GM21576 (cell line): ENCODE measurements at regions not wholly inside any gene's neighbourhood (a gene's known extent, or its start where the extent isn't known, plus 50 kb on each side); places are given as distances from the start of the nearest gene placed in this dataset.
A peak's percentile ranks its signal among the peaks of the same experiment; 100 is the strongest.
"Not testable (repeated sequence)": the region's sequence is repeated elsewhere in the genome, so short reads cannot be mapped to it uniquely, and the experiment has no call there.

ENCODE experiments used
- ATAC-seq: cut with Tn5 transposase; IDR thresholded peaks from one replicate; pipeline ENCODE4 v1.9.1; 2021; ENCODE audit warnings: mild to moderate bottlenecking, moderate library complexity; ENCODE audit not compliant: unreplicated experiment

- ATAC-seq = peak; percentile 96
These were observed 190.6 kb downstream of the MAT2B start for GRCh38 chr5:163695830-163696578.

GRCh38 chr5:163696579-163696887 lies 191.1 kb downstream of the MAT2B start:
- no peak for ATAC-seq

- ATAC-seq = no peak
These were observed 200.8 kb downstream of the MAT2B start for GRCh38 chr5:163706053-163706771.

GRCh38 chr5:163712011-163712410 lies 206.6 kb downstream of the MAT2B start:
- no peak for ATAC-seq

GRCh38 chr5:163718272-163718671 lies 212.9 kb downstream of the MAT2B start:
- no peak for ATAC-seq

- no peak for ATAC-seq
These were observed 218.9 kb downstream of the MAT2B start for GRCh38 chr5:163724305-163724704.

GRCh38 chr5:163727028-163727427 lies 221.6 kb downstream of the MAT2B start:
- ATAC-seq = peak; percentile 97

GRCh38 chr5:163730206-163730756 lies 224.9 kb downstream of the MAT2B start:
- no peak for ATAC-seq

GRCh38 chr5:163731256-163731655 lies 225.8 kb downstream of the MAT2B start:
- ATAC-seq = no peak

- ATAC-seq = no peak
These were observed 229.7 kb downstream of the MAT2B start for GRCh38 chr5:163735069-163735468.

- no peak for ATAC-seq
These were observed 242.2 kb downstream of the MAT2B start for GRCh38 chr5:163747586-163747985.

GRCh38 chr5:163748934-163749333 lies 243.5 kb downstream of the MAT2B start:
- no peak for ATAC-seq

GRCh38 chr5:163750415-163750814 lies 245.0 kb downstream of the MAT2B start:
- not testable (repeated sequence) for ATAC-seq

GRCh38 chr5:163755505-163755904 lies 250.1 kb downstream of the MAT2B start:
- ATAC-seq = no peak

- ATAC-seq = no peak
These were observed 250.8 kb downstream of the MAT2B start for GRCh38 chr5:163756170-163756569.

- no peak for ATAC-seq
These were observed 251.9 kb downstream of the MAT2B start for GRCh38 chr5:163757344-163757743.

- ATAC-seq = no peak
These were observed 252.9 kb downstream of the MAT2B start for GRCh38 chr5:163758283-163758711.

GRCh38 chr5:163759000-163759704 lies 253.7 kb downstream of the MAT2B start:
- ATAC-seq = no peak

- no peak for ATAC-seq
These were observed 255.1 kb downstream of the MAT2B start for GRCh38 chr5:163760498-163760897.

GRCh38 chr5:163766936-163767670 lies 261.7 kb downstream of the MAT2B start:
- no peak for ATAC-seq

- ATAC-seq = no peak
These were observed 265.2 kb downstream of the MAT2B start for GRCh38 chr5:163770625-163771024.
